ENCODE measurements at regions not wholly inside any gene's neighbourhood (a gene's known extent, or its start where the extent isn't known, plus 50 kb on each side); places are given as distances from the start of the nearest gene placed in this dataset.

- Histone ChIP-seq H3K4me3 (no peak overlapping the region), H3K4me2 (ENCODE audit: control insufficient read depth, insufficient read depth) (no peak overlapping the region), H3K36me3 (ENCODE audit: control insufficient read depth in 2 of 2, insufficient read depth in 2 of 2, low read length in 1 of 2) (no peaks in the 10 kb centered on the region), H3K79me2 (ENCODE audit: control insufficient read depth, insufficient read depth, low read length) (no peaks in the 10 kb centered on the region), H2AFZ (ENCODE audit: control insufficient read depth, low read depth, low read length) (no peak overlapping the region), H3K9me3 (replicated peaks; ENCODE audit: control insufficient read depth, insufficient read depth, low read length) (no peaks in the 10 kb centered on the region), H4K20me1 (ENCODE audit: control insufficient read depth, insufficient read depth) (no peaks in the 10 kb centered on the region), H3K27me3 (replicated peaks in 1 of 2; ENCODE audit: control insufficient read depth in 2 of 2, insufficient read depth in 2 of 2, low read length in 1 of 2) (peaks cover 0 to 3% of the 10 kb centered on the region in 2 experiments; a peak in 2 of 4 replicates), H3K4me1 (ENCODE audit: control insufficient read depth, insufficient read depth, low read length) (no peaks in the 10 kb centered on the region), H3K27ac (ENCODE audit: control insufficient read depth, insufficient read depth) (no peak overlapping the region), H3K9ac (ENCODE audit: control insufficient read depth, insufficient read depth, low read length) (no peak overlapping the region)
- FAIRE-seq (no peak), ATAC-seq (no peak), DNase-seq (ENCODE audit: low read depth, low spot score) (no peak)
- no TSS peak for BruUV-seq (replicated peaks)
- ChIA-PET POLR2A (interaction anchor here (0.6 kb wide), 1 partner anchor 1689 kb away, joined by 4 read pairs; no protein-coding TSS in a partner anchor), RAD21 (ENCODE audit: unreplicated experiment) (no interaction called here), SMC1A (ENCODE audit: uncharacterized antibody, unreplicated experiment) (no interaction called here), CTCF (no interaction called here)
- WGBS (ENCODE audit: insufficient coverage, insufficient replicate concordance, low lambda C conversion rate, missing lambda C conversion rate) = 62% methylated on average over 31 of the region's 31 CpGs
- in situ Hi-C loops (cut with MboI) = no loop called here
- intact Hi-C loops (cut with micrococcal nuclease; ENCODE audit: unreplicated experiment) = loop anchor here (10.0 kb wide), 1 partner anchor 620 kb away; no protein-coding TSS in a partner anchor
- no peak for TF ChIP-seq RFX5 (IDR thresholded peaks at IDR 0.05; ENCODE audit: low read depth, low read length)
- TF ChIP-seq EP300 (IDR thresholded peaks at IDR 0.05; ENCODE audit: borderline replicate concordance in 1 of 2, control insufficient read depth in 1 of 2, low read depth in 2 of 2, low read length in 2 of 2) = no peak
- no peak for TF ChIP-seq CHD1 (IDR thresholded peaks at IDR 0.05; ENCODE audit: low read depth, low read length)
- no peak for TF ChIP-seq E2F4 (IDR thresholded peaks at IDR 0.05; ENCODE audit: low read depth, low read length)
- TF ChIP-seq FOS (IDR thresholded peaks at IDR 0.05; ENCODE audit: borderline replicate concordance, extremely low read depth, insufficient read length) = no peak
- TF ChIP-seq ZSCAN29 (IDR thresholded peaks at IDR 0.05) = no peak
- no peak for TF ChIP-seq MAX (IDR thresholded peaks at IDR 0.05; ENCODE audit: low read depth, low read length)
- no peak for TF ChIP-seq IKZF2 (IDR thresholded peaks at IDR 0.05)
- TF ChIP-seq CBFB (IDR thresholded peaks at IDR 0.05; ENCODE audit: low read depth) = no peak
- TF ChIP-seq BRCA1 (IDR thresholded peaks at IDR 0.05; ENCODE audit: low read depth, low read length) = no peak
- no peak for TF ChIP-seq ZNF384 (IDR thresholded peaks at IDR 0.05; ENCODE audit: borderline replicate concordance, low read depth, low read length)
- TF ChIP-seq ETV6 (conservative IDR thresholded peaks at IDR 0.05 in 1 of 2, IDR thresholded peaks at IDR 0.05 in 1 of 2; ENCODE audit: borderline replicate concordance in 1 of 2, low read depth in 1 of 2) = no peak
Measured at GRCh38 chr9:87824216-87824875, 58.3 kb upstream of the SPATA31E1 start.
